Endothelial cell of umbilical vein (primary cell): ENCODE measurements at regions not wholly inside any gene's neighbourhood (a gene's known extent, or its start where the extent isn't known, plus 50 kb on each side); places are given as distances from the start of the nearest gene placed in this dataset.

ENCODE experiments used
- BruUV-seq: library from RNA; stranded (reverse); fragments of 400-500 nt; replicated peaks from 2 replicates; lab custom pipeline; 2021; lab: Mats Ljungman, UMichigan
- CTCF ChIA-PET: fragments of 300-600, 350-600 bp; sonication (Branson Sonifier 250); formaldehyde crosslinking; loops from one replicate; lab custom pipeline; 2021; ENCODE audit warnings: antibody characterized with exemption, inconsistent platforms; lab: Charles Lee
- POLR2A ChIA-PET: fragments of 300-600, 350-600 bp; sonication (Branson Sonifier 250); formaldehyde crosslinking; loops from one replicate; lab custom pipeline; 2021; ENCODE audit warnings: antibody characterized with exemption, inconsistent platforms; lab: Charles Lee
- DNase-seq: peaks from one replicate; pipeline ENCODE4 v3.0.0-alpha.2; 2011; ENCODE audit warnings: low read depth, low spot score
- FAIRE-seq: peaks from 2 replicates; lab custom pipeline; 2011; peaks lifted over from hg19 to GRCh38; lab: Jason Lieb, UNC
- H2AFZ ChIP-seq: 2 replicates; pipeline ENCODE4 v1.6.0; 2012; ENCODE audit warnings: low read depth, low read length, control low read depth, inconsistent platforms
- H3K27ac ChIP-seq: 2 replicates; pipeline ENCODE4 v1.5.1; 2011; ENCODE audit warnings: low read depth, mild to moderate bottlenecking, control low read depth, low read length, moderate library complexity; ENCODE audit not compliant: insufficient read depth
- H3K27me3 ChIP-seq, 2 experiments: 2 replicates each; pipeline versions ENCODE4 v1.6.0 to v1.6.1; 2011; ENCODE audit warnings: low read length in 2 of 2, mixed read lengths in 1 of 2; ENCODE audit not compliant: control insufficient read depth in 2 of 2, insufficient read depth in 2 of 2
- H3K36me3 ChIP-seq, 2 experiments: 2 replicates in 1 of 2; 3 replicates in 1 of 2; pipeline ENCODE4 v1.5.1; 2011; ENCODE audit warnings: low read length in 2 of 2, mild to moderate bottlenecking in 1 of 2, moderate library complexity in 1 of 2; ENCODE audit not compliant: control insufficient read depth in 2 of 2, insufficient read depth in 2 of 2; ENCODE audit errors: extremely low read depth in 1 of 2
- H3K4me1 ChIP-seq: 3 replicates; pipeline ENCODE4 v1.5.1; 2011; ENCODE audit warnings: mild to moderate bottlenecking, low read length; ENCODE audit not compliant: control insufficient read depth, insufficient read depth; ENCODE audit errors: extremely low read depth
- H3K4me2 ChIP-seq: 2 replicates; pipeline ENCODE4 v1.6.1; 2011; ENCODE audit warnings: low read length, control low read depth, mixed read lengths; ENCODE audit not compliant: insufficient read depth
- H3K4me3 ChIP-seq, 3 experiments: fragments of 200-600 bp in 1 of 3; sonication (generic), shearing (Covaris generic) in 1 of 3; replicated peaks in 1 of 3; 2 replicates each; pipeline ENCODE4 v1.5.1; 2011 to 2016; ENCODE audit warnings: control low read depth in 3 of 3, low read length in 3 of 3, mild to moderate bottlenecking in 2 of 3, inconsistent platforms in 1 of 3, low read depth in 1 of 3, moderate library complexity in 1 of 3; ENCODE audit not compliant: insufficient read depth in 1 of 3
- H3K79me2 ChIP-seq: 2 replicates; pipeline ENCODE4 v1.6.0; 2012; ENCODE audit warnings: low read length, inconsistent platforms; ENCODE audit not compliant: control insufficient read depth, insufficient read depth
- H3K9ac ChIP-seq: replicated peaks from 2 replicates; pipeline ENCODE3; 2011; ENCODE audit warnings: low read length, control low read depth; ENCODE audit not compliant: insufficient read depth; ENCODE audit errors: extremely low read depth
- H3K9me1 ChIP-seq: replicated peaks from 3 replicates; pipeline ENCODE4 v1.6.0; 2011; ENCODE audit warnings: mild to moderate bottlenecking, low read length; ENCODE audit not compliant: control insufficient read depth, insufficient read depth; ENCODE audit errors: extremely low read depth
- H3K9me3 ChIP-seq: replicated peaks from 2 replicates; pipeline ENCODE4 v1.5.1; 2012; ENCODE audit warnings: low read length, inconsistent platforms; ENCODE audit not compliant: control insufficient read depth, insufficient read depth
- H4K20me1 ChIP-seq: replicated peaks from 2 replicates; pipeline ENCODE3; 2011; ENCODE audit warnings: mild to moderate bottlenecking, low read length; ENCODE audit not compliant: control insufficient read depth, insufficient read depth; ENCODE audit errors: extremely low read depth
- EZH2 ChIP-seq: IDR thresholded peaks from 2 replicates; pipeline ENCODE4 v1.6.1; 2012; ENCODE audit warnings: borderline replicate concordance, low read depth, mild to moderate bottlenecking, moderate library complexity, low read length, inconsistent platforms; ENCODE audit not compliant: severe bottlenecking
- FOS ChIP-seq: IDR thresholded peaks from 2 replicates; pipeline ENCODE4 v1.6.1; 2011; ENCODE audit warnings: mild to moderate bottlenecking, low read length, moderate library complexity, borderline replicate concordance; ENCODE audit not compliant: insufficient read depth
- GATA2 ChIP-seq: IDR thresholded peaks from 2 replicates; pipeline ENCODE4 v1.7.0; 2011; ENCODE audit warnings: low read depth, mild to moderate bottlenecking, moderate library complexity, mixed read lengths, low read length; ENCODE audit not compliant: insufficient read length, insufficient read depth
- JUN ChIP-seq: IDR thresholded peaks from 2 replicates; pipeline ENCODE4 v1.6.1; 2011; ENCODE audit warnings: borderline replicate concordance, low read depth; ENCODE audit not compliant: insufficient read length, insufficient read depth
- MYC ChIP-seq: IDR thresholded peaks from one replicate; pipeline ENCODE4 v1.6.1; 2011; ENCODE audit warnings: mild to moderate bottlenecking, low read depth, low read length
- POLR2A ChIP-seq: IDR thresholded peaks from 2 replicates; pipeline ENCODE4 v1.6.1; 2012; ENCODE audit warnings: low read depth, mild to moderate bottlenecking, control low read depth, low read length
- POLR2AphosphoS5 ChIP-seq: IDR thresholded peaks from 2 replicates; pipeline ENCODE4 v1.6.1; 2012; ENCODE audit warnings: low read depth, mild to moderate bottlenecking, control low read depth, low read length, moderate library complexity; ENCODE audit not compliant: insufficient read depth
- dilution Hi-C: fragments of 300-500 bp; cut with MboI; formaldehyde crosslinking; loops from one replicate; pipeline ENCODE4 v1.15.0; 2019; ENCODE audit warnings: low sequenced_read_pairs; ENCODE audit not compliant: extremely low pct_ligation_motif_present
- intact Hi-C: fragments of 100-400 bp; cut with micrococcal nuclease; formaldehyde crosslinking; loops from one replicate; pipeline ENCODE4 v1.10.0; 2022
- TF ChIP-seq, protein P1 (sequence below): IDR thresholded peaks from 2 replicates; pipeline ENCODE4 v1.6.1; 2011; ENCODE audit not compliant: insufficient read depth, insufficient read length
- TF ChIP-seq, protein P2 (sequence below), 2 donors: IDR thresholded peaks; 1 replicate in 1 of 2; 2 replicates in 1 of 2; pipeline ENCODE4 v1.5.1; 2011; ENCODE audit warnings: low read length in 2 of 2, mild to moderate bottlenecking in 2 of 2, moderate library complexity in 2 of 2, control low read depth in 1 of 2, inconsistent platforms in 1 of 2, low read depth in 1 of 2; ENCODE audit not compliant: insufficient read depth in 1 of 2; ENCODE audit errors: extremely low read depth in 1 of 2

DNA sequence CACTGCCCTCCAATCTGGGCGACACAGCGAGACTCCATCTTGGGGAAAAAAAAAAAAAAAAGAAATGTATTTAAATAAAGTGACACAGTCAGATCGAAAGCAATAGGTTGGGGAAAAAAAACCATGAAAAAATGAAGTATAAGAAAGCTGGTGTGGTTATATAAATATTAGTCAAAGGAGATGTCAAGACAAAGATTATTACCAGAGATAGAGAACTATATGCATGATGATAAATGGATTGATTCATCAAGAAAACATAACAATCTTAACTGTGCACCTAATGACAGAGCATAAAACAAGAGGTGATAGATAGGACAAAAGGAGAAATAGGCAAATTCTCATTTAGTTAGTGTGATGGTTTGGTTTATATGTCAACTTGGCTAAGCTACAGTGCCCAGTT is 146.9 kb upstream of the AHI1 start:
- CTCF ChIA-PET: no interaction called here
- Histone ChIP-seq H3K9ac (no peak overlapping the region), H4K20me1 (no peaks in the 10 kb centered on the region), H3K79me2 (no peaks in the 10 kb centered on the region), H3K9me1 (no peaks in the 10 kb centered on the region), H3K4me2 (no peak overlapping the region), H2AFZ (no peak overlapping the region), H3K4me1 (no peaks in the 10 kb centered on the region), H3K4me3 (no peak overlapping the region), H3K27me3 (no peaks in the 10 kb centered on the region), H3K36me3 (no peaks in the 10 kb centered on the region), H3K27ac (no peak overlapping the region), H3K9me3 (no peaks in the 10 kb centered on the region)
- no TSS peak for BruUV-seq
- POLR2A ChIA-PET: no interaction called here
- no peak for DNase-seq
- intact Hi-C loops (no loop called here), dilution Hi-C loops (no loop called here)
- no peak for FAIRE-seq
- TF ChIP-seq POLR2AphosphoS5 (no peak), EZH2 (no peak), JUN (no peak), GATA2 (no peak), MYC (no peak), FOS (no peak), POLR2A (no peak)
- TF ChIP-seq, protein P1, sequence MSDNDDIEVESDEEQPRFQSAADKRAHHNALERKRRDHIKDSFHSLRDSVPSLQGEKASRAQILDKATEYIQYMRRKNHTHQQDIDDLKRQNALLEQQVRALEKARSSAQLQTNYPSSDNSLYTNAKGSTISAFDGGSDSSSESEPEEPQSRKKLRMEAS: no peak
- TF ChIP-seq, protein P2, sequence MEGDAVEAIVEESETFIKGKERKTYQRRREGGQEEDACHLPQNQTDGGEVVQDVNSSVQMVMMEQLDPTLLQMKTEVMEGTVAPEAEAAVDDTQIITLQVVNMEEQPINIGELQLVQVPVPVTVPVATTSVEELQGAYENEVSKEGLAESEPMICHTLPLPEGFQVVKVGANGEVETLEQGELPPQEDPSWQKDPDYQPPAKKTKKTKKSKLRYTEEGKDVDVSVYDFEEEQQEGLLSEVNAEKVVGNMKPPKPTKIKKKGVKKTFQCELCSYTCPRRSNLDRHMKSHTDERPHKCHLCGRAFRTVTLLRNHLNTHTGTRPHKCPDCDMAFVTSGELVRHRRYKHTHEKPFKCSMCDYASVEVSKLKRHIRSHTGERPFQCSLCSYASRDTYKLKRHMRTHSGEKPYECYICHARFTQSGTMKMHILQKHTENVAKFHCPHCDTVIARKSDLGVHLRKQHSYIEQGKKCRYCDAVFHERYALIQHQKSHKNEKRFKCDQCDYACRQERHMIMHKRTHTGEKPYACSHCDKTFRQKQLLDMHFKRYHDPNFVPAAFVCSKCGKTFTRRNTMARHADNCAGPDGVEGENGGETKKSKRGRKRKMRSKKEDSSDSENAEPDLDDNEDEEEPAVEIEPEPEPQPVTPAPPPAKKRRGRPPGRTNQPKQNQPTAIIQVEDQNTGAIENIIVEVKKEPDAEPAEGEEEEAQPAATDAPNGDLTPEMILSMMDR (IDR thresholded peaks at IDR 0.05; ENCODE audit: extremely low read depth in 1 of 2, insufficient read depth in 1 of 2, low read depth in 1 of 2, low read length in 2 of 2): no peak
